Uterus (tissue), 3 donors: ENCODE measurements at regions not wholly inside any gene's neighbourhood (a gene's known extent, or its start where the extent isn't known, plus 50 kb on each side); places are given as distances from the start of the nearest gene placed in this dataset.

Experiments used
- DNase-seq, 2 donors: peaks; one replicate each; pipeline ENCODE4 v3.0.0-alpha.2; 2019 to 2020
- H3K27ac ChIP-seq, 2 donors: fragments of 200-600 bp; sonication (generic); 1 replicate in 1 of 2; 2 replicates in 1 of 2; pipeline ENCODE4 v1.5.1; 2016 to 2018
- H3K27me3 ChIP-seq, 2 donors: fragments of 200-600 bp; sonication (generic); one replicate each; pipeline ENCODE4 v1.5.1; 2018 to 2019; ENCODE audit warnings: control low read depth in 1 of 2
- H3K36me3 ChIP-seq, 2 donors: fragments of 200-600 bp; sonication (generic); one replicate each; pipeline ENCODE4 v1.5.1; 2019; ENCODE audit warnings: control low read depth in 1 of 2
- H3K4me1 ChIP-seq, 2 donors: fragments of 200-600 bp; sonication (generic); one replicate each; pipeline ENCODE4 v1.5.1; 2018 to 2019; ENCODE audit warnings: control low read depth in 1 of 2
- H3K4me3 ChIP-seq, 2 donors: fragments of 200-600 bp; sonication (generic); 1 replicate in 1 of 2; 2 replicates in 1 of 2; pipeline ENCODE4 v1.5.1; 2018 to 2019; ENCODE audit warnings: mild to moderate bottlenecking in 1 of 2
- H3K9me3 ChIP-seq, 2 donors: fragments of 200-600 bp; sonication (generic); one replicate each; pipeline ENCODE4 v1.5.1; 2019; ENCODE audit warnings: control low read depth in 1 of 2
- POLR2A ChIP-seq, 2 donors: fragments of 450-650 bp; IDR thresholded peaks; one replicate each; pipeline ENCODE4 v1.6.1; 2016; ENCODE audit warnings: antibody characterized with exemption in 2 of 2, mild to moderate bottlenecking in 1 of 2, moderate library complexity in 1 of 2
- intact Hi-C: fragments of 100-400 bp; cut with DNase I; formaldehyde crosslinking; loops from one replicate; pipeline ENCODE4 v1.15.1; 2023; ENCODE audit warnings: low total_unique reads
- TF ChIP-seq, protein P1 (sequence below), 4 experiments: fragments of 200-600 bp in 2 of 4; fragments of 450-650 bp in 2 of 4; sonication (generic) in 2 of 4; IDR thresholded peaks; one replicate each; pipeline ENCODE4 v1.5.1; 2016 to 2019; ENCODE audit warnings: antibody characterized with exemption in 4 of 4, mild to moderate bottlenecking in 2 of 4, moderate library complexity in 1 of 4
- donor health status: DM: yes; HTN: yes; CAD: no.

- Histone ChIP-seq H3K27me3 (no peaks in the 10 kb centered on the region), H3K4me1 (no peaks in the 10 kb centered on the region), H3K27ac (no peak overlapping the region), H3K9me3 (no peaks in the 10 kb centered on the region), H3K4me3 (no peak overlapping the region), H3K36me3 (no peaks in the 10 kb centered on the region)
- TF ChIP-seq, protein P1, sequence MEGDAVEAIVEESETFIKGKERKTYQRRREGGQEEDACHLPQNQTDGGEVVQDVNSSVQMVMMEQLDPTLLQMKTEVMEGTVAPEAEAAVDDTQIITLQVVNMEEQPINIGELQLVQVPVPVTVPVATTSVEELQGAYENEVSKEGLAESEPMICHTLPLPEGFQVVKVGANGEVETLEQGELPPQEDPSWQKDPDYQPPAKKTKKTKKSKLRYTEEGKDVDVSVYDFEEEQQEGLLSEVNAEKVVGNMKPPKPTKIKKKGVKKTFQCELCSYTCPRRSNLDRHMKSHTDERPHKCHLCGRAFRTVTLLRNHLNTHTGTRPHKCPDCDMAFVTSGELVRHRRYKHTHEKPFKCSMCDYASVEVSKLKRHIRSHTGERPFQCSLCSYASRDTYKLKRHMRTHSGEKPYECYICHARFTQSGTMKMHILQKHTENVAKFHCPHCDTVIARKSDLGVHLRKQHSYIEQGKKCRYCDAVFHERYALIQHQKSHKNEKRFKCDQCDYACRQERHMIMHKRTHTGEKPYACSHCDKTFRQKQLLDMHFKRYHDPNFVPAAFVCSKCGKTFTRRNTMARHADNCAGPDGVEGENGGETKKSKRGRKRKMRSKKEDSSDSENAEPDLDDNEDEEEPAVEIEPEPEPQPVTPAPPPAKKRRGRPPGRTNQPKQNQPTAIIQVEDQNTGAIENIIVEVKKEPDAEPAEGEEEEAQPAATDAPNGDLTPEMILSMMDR (IDR thresholded peaks at IDR 0.05): no peak
- TF ChIP-seq POLR2A (IDR thresholded peaks at IDR 0.05): no peak
- no peak for DNase-seq
- intact Hi-C loops: no loop called here
Observed at GRCh38 chr4:22187203-22187820, 238.7 kb upstream of the KCNIP4 start.

DNA sequence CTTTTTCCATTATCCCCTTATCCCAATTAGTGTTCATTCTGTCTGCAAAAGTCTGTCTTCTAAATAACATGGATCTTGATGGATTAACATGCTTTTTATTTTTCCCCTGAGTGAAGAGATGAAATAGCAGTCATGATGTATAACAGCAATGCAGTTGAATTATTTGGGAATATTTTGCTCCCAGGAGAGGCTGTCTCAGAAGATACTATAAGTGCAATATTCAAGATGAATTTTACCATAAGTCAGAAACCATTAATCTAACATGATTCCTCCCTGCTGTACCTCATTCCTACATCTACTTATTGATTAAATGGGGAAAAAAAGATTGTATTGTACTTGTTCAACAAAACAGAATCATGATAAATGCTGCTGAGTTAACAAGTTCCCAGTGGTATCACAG is 233.2 kb upstream of the KCNIP4 start:
- no peaks in the 10 kb centered on the region for H3K9me3 ChIP-seq
- intact Hi-C loops: no loop called here
- H3K27me3 ChIP-seq: no peaks in the 10 kb centered on the region
- H3K36me3 ChIP-seq: no peaks in the 10 kb centered on the region
- no peak for TF ChIP-seq POLR2A (IDR thresholded peaks at IDR 0.05)
- TF ChIP-seq, protein P1 (IDR thresholded peaks at IDR 0.05): no peak
- no peak overlapping the region for H3K4me3 ChIP-seq
- DNase-seq: no peak
- H3K27ac ChIP-seq: no peak overlapping the region
- H3K4me1 ChIP-seq: no peaks in the 10 kb centered on the region

DNA sequence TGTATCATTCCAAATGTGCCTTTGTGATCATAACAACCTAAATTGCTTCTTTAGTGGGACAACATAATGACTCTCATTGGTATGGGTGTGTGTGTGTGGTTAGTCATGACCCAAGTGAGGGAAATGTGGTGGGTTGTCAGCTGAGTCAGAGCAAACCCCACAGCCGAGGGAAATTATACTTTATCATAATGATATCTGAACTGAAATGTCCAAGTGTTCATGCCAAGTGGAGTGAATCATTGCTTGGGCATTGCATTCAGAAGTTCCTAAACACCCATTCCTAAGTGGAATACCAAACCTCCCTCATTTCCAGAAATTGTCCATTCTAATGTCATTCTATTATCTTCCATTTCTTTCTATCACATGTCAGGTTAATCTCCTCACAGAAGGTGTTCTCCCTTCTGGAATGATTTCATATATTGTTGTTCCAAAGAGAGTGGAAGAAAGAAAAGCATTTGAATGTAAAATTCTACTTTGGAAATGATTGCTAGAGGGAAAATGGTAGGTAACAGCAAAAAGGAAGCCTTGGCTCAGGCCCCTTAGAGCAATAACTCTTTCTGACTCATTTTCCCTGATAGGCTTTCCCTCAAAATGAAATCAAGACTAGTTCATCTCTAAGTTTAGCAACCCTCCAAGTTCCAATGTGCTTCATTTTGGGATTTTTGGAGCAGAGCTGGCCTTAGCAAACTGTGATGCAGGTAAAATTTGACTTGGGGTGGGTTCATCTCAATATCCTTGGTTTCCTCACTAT is 230.7 kb upstream of the KCNIP4 start:
- intact Hi-C loops: no loop called here
- no peak overlapping the region for H3K27ac ChIP-seq
- TF ChIP-seq POLR2A (IDR thresholded peaks at IDR 0.05): no peak
- TF ChIP-seq, protein P1 (IDR thresholded peaks at IDR 0.05): no peak
- no peaks in the 10 kb centered on the region for H3K9me3 ChIP-seq
- H3K4me3 ChIP-seq: no peak overlapping the region
- no peaks in the 10 kb centered on the region for H3K36me3 ChIP-seq
- DNase-seq: no peak
- no peaks in the 10 kb centered on the region for H3K4me1 ChIP-seq
- no peaks in the 10 kb centered on the region for H3K27me3 ChIP-seq

DNA sequence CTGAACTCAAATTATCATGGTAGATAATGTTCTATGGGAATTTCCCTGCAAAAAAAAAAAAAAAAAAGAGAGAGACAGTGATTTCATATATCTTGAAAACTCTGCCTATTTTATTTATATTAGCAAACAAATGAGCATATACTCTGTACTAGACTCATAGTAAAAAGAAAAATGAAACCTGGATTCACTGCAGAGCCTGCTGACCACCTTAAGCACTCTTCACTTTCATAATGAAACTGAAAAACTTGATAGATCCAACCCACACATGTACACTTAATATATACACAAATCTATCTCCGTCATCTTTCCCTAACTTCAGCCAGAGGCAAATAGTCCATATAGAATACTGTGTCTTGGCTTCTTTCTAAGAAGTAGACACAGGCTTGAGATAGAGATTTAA is 226.1 kb upstream of the KCNIP4 start:
- H3K27me3 ChIP-seq: no peaks in the 10 kb centered on the region
- H3K36me3 ChIP-seq: no peaks in the 10 kb centered on the region
- no peak overlapping the region for H3K27ac ChIP-seq
- intact Hi-C loops: no loop called here
- no peaks in the 10 kb centered on the region for H3K4me1 ChIP-seq
- TF ChIP-seq, protein P1 (IDR thresholded peaks at IDR 0.05): no peak
- TF ChIP-seq POLR2A (IDR thresholded peaks at IDR 0.05): no peak
- no peaks in the 10 kb centered on the region for H3K9me3 ChIP-seq
- H3K4me3 ChIP-seq: no peak overlapping the region
- DNase-seq: no peak

DNA sequence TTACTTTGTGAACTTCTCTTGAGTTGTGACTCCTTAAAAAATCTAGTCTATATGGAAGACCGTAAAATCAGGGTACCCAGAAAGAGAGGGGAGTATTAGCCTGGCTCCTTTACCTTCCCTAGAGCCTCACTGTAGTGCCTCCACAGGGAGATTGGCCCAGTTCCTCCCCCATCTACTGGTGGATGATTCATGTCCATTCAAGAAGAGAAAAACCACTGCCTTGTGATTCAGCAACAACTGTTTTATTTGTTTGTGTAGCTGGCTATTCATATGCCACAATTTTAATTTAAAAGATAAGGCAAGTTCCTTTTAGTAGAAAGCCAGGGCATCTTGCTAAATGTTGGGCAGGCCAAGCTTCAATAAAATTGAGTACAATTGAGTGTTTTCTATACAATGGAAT is 221.8 kb upstream of the KCNIP4 start:
- intact Hi-C loops: no loop called here
- no peaks in the 10 kb centered on the region for H3K27me3 ChIP-seq
- H3K4me1 ChIP-seq: no peaks in the 10 kb centered on the region
- H3K4me3 ChIP-seq: no peak overlapping the region
- no peak for DNase-seq
- no peak for TF ChIP-seq POLR2A (IDR thresholded peaks at IDR 0.05)
- TF ChIP-seq, protein P1 (IDR thresholded peaks at IDR 0.05): no peak
- H3K27ac ChIP-seq: no peak overlapping the region
- no peaks in the 10 kb centered on the region for H3K36me3 ChIP-seq
- H3K9me3 ChIP-seq: no peaks in the 10 kb centered on the region
